ENCODE measurements at regions not wholly inside any gene's neighbourhood (a gene's known extent, or its start where the extent isn't known, plus 50 kb on each side); places are given as distances from the start of the nearest gene placed in this dataset.
A peak's percentile ranks its signal among the peaks of the same experiment; 100 is the strongest.

GRCh38 chr16:86714166-86714565, 135.8 kb downstream of the FOXL1 start:
- DNase-seq (no peak), ATAC-seq (no peak)
- Mint-ChIP-seq H3K36me3 (no peaks in the 10 kb centered on the region), H3K4me1 (no peaks in the 10 kb centered on the region), H3K9me3 (peaks cover 0 to 3% (median 0%) of the 10 kb centered on the region in 9 donors), H3K27me3 (peaks cover 7 to 44% (median 16%) of the 10 kb centered on the region in 5 donors), H3K27ac (peak overlapping the region in 1 of 10 donors; percentile 60), H3K4me3 (no peak overlapping the region)
- POLR2A ChIA-PET, result no interaction called here

- POLR2A ChIA-PET, result no interaction called here
- Mint-ChIP-seq H3K36me3 (no peaks in the 10 kb centered on the region), H3K4me1 (no peaks in the 10 kb centered on the region), H3K27ac (no peak overlapping the region), H3K27me3 (peaks cover 8 to 42% (median 16%) of the 10 kb centered on the region in 5 donors), H3K9me3 (peaks cover 0 to 3% (median 0%) of the 10 kb centered on the region in 9 donors), H3K4me3 (no peak overlapping the region)
- no peak for ATAC-seq
- no peak for DNase-seq
Observed at GRCh38 chr16:86716649-86717048, 138.3 kb downstream of the FOXL1 start.

DNA sequence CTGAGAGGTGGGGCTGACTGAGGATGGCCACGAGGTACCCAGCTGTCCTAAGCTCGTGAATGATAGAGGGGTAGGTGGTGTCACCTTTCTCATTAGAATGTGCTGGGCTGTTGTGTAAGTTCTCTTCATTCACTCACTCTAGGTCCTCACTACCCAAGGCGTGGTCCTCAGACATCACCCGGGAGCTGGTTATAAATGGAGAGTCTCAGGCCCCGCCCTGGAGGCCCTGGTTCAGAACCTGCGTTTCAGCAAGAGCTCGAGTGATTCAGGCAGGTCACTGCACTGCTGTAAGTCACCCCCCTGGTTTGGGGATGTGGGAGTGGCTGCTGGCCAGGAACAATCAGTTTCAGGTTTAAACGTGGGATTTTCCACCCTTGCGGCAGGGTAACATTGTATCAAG, 139.8 kb downstream of the FOXL1 start:
- H3K4me3 Mint-ChIP-seq, result no peak overlapping the region
- no peaks in the 10 kb centered on the region for H3K4me1 Mint-ChIP-seq
- POLR2A ChIA-PET, result no interaction called here
- H3K9me3 Mint-ChIP-seq, result peaks cover 0 to 3% (median 0%) of the 10 kb centered on the region in 9 donors
- no peak for ATAC-seq
- H3K36me3 Mint-ChIP-seq, result no peaks in the 10 kb centered on the region
- DNase-seq, result no peak
- H3K27ac Mint-ChIP-seq, result no peak overlapping the region
- peaks cover 5 to 42% (median 13%) of the 10 kb centered on the region in 5 donors for H3K27me3 Mint-ChIP-seq

GRCh38 chr16:86722970-86723369, 144.6 kb downstream of the FOXL1 start:
- no peak overlapping the region for H3K27ac Mint-ChIP-seq
- H3K9me3 Mint-ChIP-seq, result no peaks in the 10 kb centered on the region
- H3K4me3 Mint-ChIP-seq, result no peak overlapping the region
- no peaks in the 10 kb centered on the region for H3K4me1 Mint-ChIP-seq
- ATAC-seq, result no peak
- no peak for DNase-seq
- POLR2A ChIA-PET, result no interaction called here
- H3K36me3 Mint-ChIP-seq, result no peaks in the 10 kb centered on the region
- H3K27me3 Mint-ChIP-seq, result peaks cover 6 to 27% (median 10%) of the 10 kb centered on the region in 5 donors

GRCh38 chr16:86723689-86724088, 145.3 kb downstream of the FOXL1 start:
- ATAC-seq, result no peak
- H3K27me3 Mint-ChIP-seq, result peaks cover 7 to 31% (median 13%) of the 10 kb centered on the region in 5 donors
- no peaks in the 10 kb centered on the region for H3K4me1 Mint-ChIP-seq
- H3K9me3 Mint-ChIP-seq, result no peaks in the 10 kb centered on the region
- no peak overlapping the region for H3K4me3 Mint-ChIP-seq
- no peak for DNase-seq
- no peak overlapping the region for H3K27ac Mint-ChIP-seq
- H3K36me3 Mint-ChIP-seq, result no peaks in the 10 kb centered on the region
- POLR2A ChIA-PET, result no interaction called here

GRCh38 chr16:86725401-86725800, 147.1 kb downstream of the FOXL1 start:
- ATAC-seq, result no peak
- Mint-ChIP-seq H3K27ac (no peak overlapping the region), H3K4me1 (no peaks in the 10 kb centered on the region), H3K9me3 (peaks cover 0 to 1% (median 0%) of the 10 kb centered on the region in 9 donors), H3K36me3 (no peaks in the 10 kb centered on the region), H3K4me3 (no peak overlapping the region), H3K27me3 (peaks cover 7 to 42% (median 18%) of the 10 kb centered on the region in 5 donors)
- DNase-seq, result peak in 1 of 10 donors; percentile 43
- POLR2A ChIA-PET, result no interaction called here

GRCh38 chr16:86726340-86726739, 148.0 kb downstream of the FOXL1 start:
- POLR2A ChIA-PET, result no interaction called here

DNA sequence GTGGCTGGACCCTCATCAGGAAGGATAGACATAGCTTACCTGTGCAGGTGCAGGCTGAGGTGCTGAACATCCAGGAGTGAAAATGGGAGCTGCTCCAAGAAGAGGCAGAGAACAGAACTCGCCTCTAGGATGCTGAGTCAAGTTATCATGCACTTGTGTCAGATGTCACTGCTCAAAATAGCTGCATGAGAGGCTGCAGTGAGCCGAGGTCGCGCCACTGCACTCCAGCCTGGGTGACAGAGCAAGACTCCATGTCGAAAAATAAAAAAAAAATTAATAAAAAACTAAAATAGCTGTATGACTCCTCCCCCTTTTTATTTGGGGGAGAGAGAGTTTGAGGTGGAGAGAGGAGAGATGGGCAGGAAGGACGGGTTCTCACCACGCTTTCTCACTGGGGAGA, 148.8 kb downstream of the FOXL1 start:
- Mint-ChIP-seq H3K4me3 (no peak overlapping the region), H3K9me3 (peaks cover 0 to 1% (median 0%) of the 10 kb centered on the region in 9 donors), H3K36me3 (no peaks in the 10 kb centered on the region), H3K4me1 (no peaks in the 10 kb centered on the region), H3K27me3 (peaks cover 9 to 56% (median 26%) of the 10 kb centered on the region in 5 donors), H3K27ac (no peak overlapping the region)
- POLR2A ChIA-PET, result no interaction called here
- ATAC-seq (no peak), DNase-seq (no peak)

More at GRCh38 chr16:86726340-86726739, 148.0 kb downstream of the FOXL1 start:
- H3K4me1 Mint-ChIP-seq, result no peaks in the 10 kb centered on the region
- ATAC-seq (no peak), DNase-seq (peak in 1 of 10 donors; percentile 56)
- peaks cover 9 to 48% (median 24%) of the 10 kb centered on the region in 5 donors for H3K27me3 Mint-ChIP-seq
- H3K9me3 Mint-ChIP-seq, result peaks cover 0 to 1% (median 0%) of the 10 kb centered on the region in 9 donors
- no peaks in the 10 kb centered on the region for H3K36me3 Mint-ChIP-seq
- no peak overlapping the region for H3K4me3 Mint-ChIP-seq
- H3K27ac Mint-ChIP-seq, result no peak overlapping the region

DNA sequence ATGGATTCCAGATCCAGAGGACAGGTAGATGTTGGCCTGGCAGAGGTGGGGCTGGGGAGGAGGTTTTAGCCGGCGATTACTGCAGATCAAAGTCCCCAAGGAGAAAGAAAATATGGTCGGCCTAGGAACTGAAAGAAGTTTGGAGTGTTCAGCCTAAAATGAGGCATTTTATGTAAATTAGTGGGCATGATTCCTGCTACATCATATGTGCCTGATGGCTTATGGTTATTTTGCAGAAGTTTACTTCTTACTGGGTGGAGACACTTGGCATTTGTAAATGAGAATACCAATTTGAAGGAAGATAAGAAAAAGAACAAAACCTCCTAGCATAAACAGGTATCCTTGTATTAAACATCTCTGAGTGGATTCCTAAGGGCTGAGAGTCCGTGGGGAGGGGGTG, 149.3 kb downstream of the FOXL1 start:
- DNase-seq (no peak), ATAC-seq (no peak)
- no peaks in the 10 kb centered on the region for H3K36me3 Mint-ChIP-seq
- H3K27ac Mint-ChIP-seq, result no peak overlapping the region
- H3K9me3 Mint-ChIP-seq, result peaks cover 0 to 1% (median 0%) of the 10 kb centered on the region in 9 donors
- no peak overlapping the region for H3K4me3 Mint-ChIP-seq
- POLR2A ChIA-PET, result no interaction called here
- H3K27me3 Mint-ChIP-seq, result peaks cover 11 to 61% (median 31%) of the 10 kb centered on the region in 5 donors
- H3K4me1 Mint-ChIP-seq, result no peaks in the 10 kb centered on the region

DNA sequence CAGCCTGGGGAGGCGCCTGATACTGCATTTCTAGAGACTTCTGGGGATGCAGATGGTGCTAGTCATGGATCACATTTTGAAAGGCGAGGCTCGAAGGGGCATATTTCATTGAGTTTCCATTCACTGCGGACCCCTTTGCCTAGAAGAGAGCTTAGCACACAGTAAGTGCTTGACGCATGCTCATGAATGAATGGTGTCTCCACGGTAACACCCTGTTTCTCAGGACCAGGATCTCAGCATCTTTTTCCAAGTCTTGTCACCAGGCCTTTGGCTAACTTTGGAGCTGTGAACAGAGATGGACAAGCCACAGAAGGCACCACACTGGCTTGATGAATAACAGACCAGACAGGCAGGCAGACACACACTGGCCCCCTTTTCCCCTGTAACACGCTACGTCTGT, 151.3 kb downstream of the FOXL1 start:
- Mint-ChIP-seq H3K36me3 (no peaks in the 10 kb centered on the region), H3K4me3 (no peak overlapping the region), H3K27me3 (peaks cover 14 to 69% (median 39%) of the 10 kb centered on the region in 5 donors), H3K4me1 (no peaks in the 10 kb centered on the region), H3K9me3 (peaks cover 0 to 1% (median 0%) of the 10 kb centered on the region in 9 donors), H3K27ac (no peak overlapping the region)
- DNase-seq (peak in 1 of 10 donors; percentile 24), ATAC-seq (no peak)
- POLR2A ChIA-PET, result no interaction called here

GRCh38 chr16:86730086-86730485, 151.7 kb downstream of the FOXL1 start:
- H3K27me3 Mint-ChIP-seq, result peaks cover 14 to 73% (median 41%) of the 10 kb centered on the region in 5 donors
- H3K27ac Mint-ChIP-seq, result no peak overlapping the region

GRCh38 chr16:86730597-86730996, 152.2 kb downstream of the FOXL1 start:
- POLR2A ChIA-PET, result no interaction called here
- no peak for DNase-seq
- Mint-ChIP-seq H3K4me3 (no peak overlapping the region), H3K27me3 (peaks cover 14 to 75% (median 42%) of the 10 kb centered on the region in 5 donors), H3K36me3 (no peaks in the 10 kb centered on the region), H3K27ac (no peak overlapping the region), H3K4me1 (no peaks in the 10 kb centered on the region), H3K9me3 (peaks cover 0 to 1% (median 0%) of the 10 kb centered on the region in 9 donors)
- ATAC-seq, result no peak

More at GRCh38 chr16:86730086-86730485, 151.7 kb downstream of the FOXL1 start:
- DNase-seq, result no peak
- Mint-ChIP-seq H3K4me3 (no peak overlapping the region), H3K4me1 (no peaks in the 10 kb centered on the region), H3K9me3 (peaks cover 0 to 1% (median 0%) of the 10 kb centered on the region in 9 donors), H3K36me3 (no peaks in the 10 kb centered on the region)
- POLR2A ChIA-PET, result no interaction called here
- ATAC-seq, result no peak

GRCh38 chr16:86732621-86733295, 154.4 kb downstream of the FOXL1 start:
- peak overlapping the region in 1 of 10 donors; percentile 71 for H3K27ac Mint-ChIP-seq
- DNase-seq (peak in 1 of 10 donors; percentile 18), ATAC-seq (no peak)
- H3K9me3 Mint-ChIP-seq, result peaks cover 0 to 1% (median 0%) of the 10 kb centered on the region in 9 donors
- no peak overlapping the region for H3K4me3 Mint-ChIP-seq
- H3K36me3 Mint-ChIP-seq, result no peaks in the 10 kb centered on the region
- no peaks in the 10 kb centered on the region for H3K4me1 Mint-ChIP-seq
- peaks cover 12 to 65% (median 43%) of the 10 kb centered on the region in 5 donors for H3K27me3 Mint-ChIP-seq
- POLR2A ChIA-PET, result no interaction called here
